ENCODE measurements at regions not wholly inside any gene's neighbourhood (a gene's known extent, or its start where the extent isn't known, plus 50 kb on each side); places are given as distances from the start of the nearest gene placed in this dataset.
"Not testable (repeated sequence)": the region's sequence is repeated elsewhere in the genome, so short reads cannot be mapped to it uniquely, and the experiment has no call there.

- no peak for DNase-seq (ENCODE audit: extremely low read depth in 1 of 11, low read depth in 9 of 11, low spot score in 4 of 11)
Observed at GRCh38 chr2:142315346-142315745, 184.5 kb upstream of the LRP1B start.

DNA sequence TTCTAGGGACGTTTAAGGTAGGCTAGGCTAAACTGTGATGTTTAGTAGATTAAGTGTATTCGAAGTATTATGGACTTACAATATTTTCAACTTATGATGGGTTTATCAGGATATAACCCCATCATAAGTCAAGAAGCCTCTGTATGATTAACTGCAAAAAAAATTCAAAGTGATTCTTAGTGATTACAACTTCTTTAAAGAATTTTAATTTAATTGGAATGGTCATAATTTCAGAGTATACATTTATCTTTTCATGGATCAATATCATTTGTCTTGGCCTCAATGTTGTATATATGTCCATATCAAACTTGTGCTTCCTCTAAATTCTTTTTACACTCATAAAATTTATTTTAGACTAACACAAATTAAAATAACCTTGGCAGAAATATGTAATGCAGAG lies 183.3 kb upstream of the LRP1B start:
- DNase-seq (ENCODE audit: extremely low read depth in 1 of 11, low read depth in 9 of 11, low spot score in 4 of 11), result no peak

GRCh38 chr2:142310530-142310929 lies 179.7 kb upstream of the LRP1B start:
- DNase-seq (ENCODE audit: extremely low read depth in 1 of 11, low read depth in 9 of 11, low spot score in 4 of 11), result no peak

GRCh38 chr2:142308744-142309143 lies 177.9 kb upstream of the LRP1B start:
- no peak for DNase-seq (ENCODE audit: extremely low read depth in 1 of 11, low read depth in 9 of 11, low spot score in 4 of 11)

DNA sequence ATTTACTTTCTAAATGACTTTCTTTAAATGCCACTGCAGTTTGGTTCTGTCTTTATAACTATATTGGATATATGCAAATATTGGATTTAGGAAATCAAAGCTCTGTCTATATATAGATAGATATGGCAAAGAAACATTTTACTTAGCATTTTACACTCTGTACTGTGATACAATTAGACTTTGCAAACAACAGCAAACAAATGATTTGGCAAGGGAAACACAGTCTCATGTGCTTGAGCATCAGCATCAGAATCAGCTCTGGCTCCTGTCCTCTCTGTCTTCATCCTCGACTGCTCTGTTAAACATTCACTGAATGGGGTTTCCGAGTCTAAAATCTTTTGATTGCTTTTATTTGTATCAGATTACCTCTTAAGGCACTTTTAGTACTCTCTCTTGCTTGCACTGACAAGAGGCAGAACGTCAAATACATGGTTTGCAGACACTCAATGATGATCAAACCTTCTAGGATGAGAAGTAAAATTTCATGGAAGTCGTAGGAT lies 176.8 kb upstream of the LRP1B start:
- DNase-seq (ENCODE audit: extremely low read depth in 1 of 11, low read depth in 9 of 11, low spot score in 4 of 11), result no peak

DNA sequence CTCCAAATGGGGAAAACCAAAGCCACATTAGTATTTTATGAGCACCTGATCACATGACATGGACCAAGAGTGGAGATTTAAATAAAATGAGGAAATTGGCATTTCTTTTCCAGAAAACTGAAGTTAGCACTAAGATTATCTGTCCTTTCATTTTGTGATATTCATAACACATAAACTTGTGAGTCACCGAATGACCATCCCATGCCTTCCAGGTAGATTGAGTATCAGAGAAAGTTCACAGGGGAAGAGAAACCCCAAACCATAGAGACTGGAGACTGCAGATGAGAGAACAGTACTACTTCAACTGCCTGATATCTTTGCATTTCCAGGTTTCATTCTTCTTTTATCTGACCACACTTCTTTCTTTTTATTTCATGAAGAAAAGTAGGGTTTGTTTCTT lies 176.3 kb upstream of the LRP1B start:
- no peak for DNase-seq (ENCODE audit: extremely low read depth in 1 of 11, low read depth in 9 of 11, low spot score in 4 of 11)

DNA sequence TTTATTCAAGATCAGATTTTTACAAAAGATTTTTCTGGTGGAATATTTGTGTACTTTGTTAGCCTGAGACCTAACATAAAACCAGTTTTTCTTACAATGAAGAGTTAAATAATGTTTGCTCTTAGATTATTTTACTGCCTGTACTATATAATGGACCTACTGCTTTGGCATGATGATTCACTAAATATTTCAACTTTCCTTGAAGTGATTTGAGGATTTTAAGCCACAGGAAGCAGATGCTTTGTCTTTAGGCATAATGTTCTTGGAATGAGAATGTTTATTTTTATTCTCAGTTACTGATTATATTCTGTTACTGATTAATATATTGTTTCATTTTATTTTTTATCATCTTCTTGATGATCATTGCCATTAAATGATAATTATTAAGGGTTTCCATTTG lies 175.3 kb upstream of the LRP1B start:
- DNase-seq (ENCODE audit: extremely low read depth in 1 of 11, low read depth in 9 of 11, low spot score in 4 of 11), result no peak

DNA sequence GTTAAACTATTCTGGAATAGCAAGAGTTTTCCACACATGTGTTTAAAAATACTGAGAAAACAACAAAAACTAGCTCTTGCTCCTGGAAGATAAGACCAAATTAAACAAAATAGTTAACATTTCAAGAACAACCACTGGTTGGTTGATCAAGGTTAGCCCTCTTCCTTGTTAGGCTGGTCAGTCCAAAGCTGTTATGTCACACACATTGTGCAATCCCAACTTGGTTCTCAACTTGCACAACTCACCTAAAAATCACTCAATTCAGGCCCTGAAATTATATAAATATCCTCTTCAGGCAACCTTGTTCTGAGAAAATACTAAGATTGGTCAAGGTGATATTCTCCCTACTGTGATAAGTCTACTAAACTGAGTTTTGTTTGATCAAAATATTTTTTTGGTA lies 169.7 kb upstream of the LRP1B start:
- no peak for DNase-seq (ENCODE audit: extremely low read depth in 1 of 11, low read depth in 9 of 11, low spot score in 4 of 11)

DNA sequence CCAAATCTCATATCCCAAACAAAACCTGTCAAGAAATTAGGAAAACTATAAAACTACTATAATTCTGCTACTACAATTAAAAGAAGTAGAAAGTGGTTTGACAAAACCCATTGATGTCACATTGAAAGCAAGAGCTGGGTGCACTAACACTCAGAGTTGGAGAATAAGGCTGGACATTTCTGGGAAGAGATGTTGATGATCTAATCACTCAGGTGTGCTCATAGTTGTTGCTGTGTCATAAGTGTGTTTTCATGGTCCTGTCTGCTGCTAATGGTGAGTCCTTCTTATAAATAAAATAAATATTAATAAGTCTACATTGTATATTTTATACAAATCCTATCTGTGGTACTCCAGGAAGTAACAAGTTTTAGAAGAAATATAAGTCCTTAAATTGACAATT lies 168.2 kb upstream of the LRP1B start:
- DNase-seq (ENCODE audit: extremely low read depth in 1 of 11, low read depth in 9 of 11, low spot score in 4 of 11), result no peak

DNA sequence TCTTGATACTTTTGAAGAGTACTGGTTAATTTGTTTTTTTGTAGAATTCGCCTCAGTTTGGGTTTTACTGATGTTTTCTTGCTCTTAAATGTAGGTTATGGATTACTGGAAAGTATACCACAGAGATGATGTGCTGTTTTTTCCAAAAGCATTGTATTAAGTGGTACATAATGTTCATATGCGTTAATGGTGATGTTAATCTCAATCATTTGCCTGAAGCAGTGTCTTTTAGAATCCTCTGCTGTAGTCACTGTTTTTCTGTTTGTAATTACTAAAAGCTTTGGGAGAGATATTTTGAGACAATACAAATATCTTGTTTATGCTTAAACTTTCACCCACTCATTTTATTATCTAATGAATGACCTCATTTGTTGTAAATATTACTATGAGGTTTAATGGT lies 163.4 kb upstream of the LRP1B start:
- no peak for DNase-seq (ENCODE audit: extremely low read depth in 1 of 11, low read depth in 9 of 11, low spot score in 4 of 11)

DNA sequence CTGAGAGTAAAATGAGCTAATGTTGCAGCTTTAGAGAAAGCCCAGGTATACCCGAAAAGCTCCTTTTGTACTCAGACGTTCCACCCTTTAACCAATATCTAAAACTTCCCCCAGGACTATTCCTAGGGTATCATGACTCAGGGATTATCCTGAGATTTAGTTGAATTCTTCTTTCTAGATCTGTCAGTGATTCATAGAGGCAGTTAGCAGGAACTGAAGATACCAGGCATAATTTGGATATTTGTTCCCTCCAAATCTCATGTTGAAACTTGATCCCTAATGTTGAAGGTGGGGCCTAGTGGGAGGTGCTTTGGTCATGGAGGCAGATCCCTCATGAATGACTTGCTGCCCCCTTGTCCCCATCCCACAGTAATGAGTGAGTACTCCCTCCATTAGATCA lies 161.2 kb upstream of the LRP1B start:
- no peak for DNase-seq (ENCODE audit: extremely low read depth in 1 of 11, low read depth in 9 of 11, low spot score in 4 of 11)

DNA sequence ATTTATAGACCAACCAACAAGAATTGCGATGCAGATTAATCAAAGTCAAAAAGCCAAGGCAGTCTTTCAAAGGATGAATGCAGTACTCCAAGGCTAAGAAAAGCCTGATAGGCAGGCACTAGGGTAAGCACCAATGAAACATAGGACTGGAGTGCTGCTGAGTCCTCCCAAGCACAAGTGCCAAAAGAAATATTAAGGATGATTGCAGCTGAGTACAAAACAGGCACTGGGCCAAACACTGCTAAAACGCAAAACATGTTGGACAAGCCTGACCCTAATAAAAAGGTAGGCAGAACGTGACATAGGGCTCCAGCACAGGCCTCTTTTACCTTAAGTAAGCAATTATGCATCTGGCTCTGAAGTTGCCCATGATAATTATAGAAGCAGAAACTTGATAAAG lies 160.1 kb upstream of the LRP1B start:
- no peak for DNase-seq (ENCODE audit: extremely low read depth in 1 of 11, low read depth in 9 of 11, low spot score in 4 of 11)

GRCh38 chr2:142286618-142287017 lies 155.8 kb upstream of the LRP1B start:
- no peak for DNase-seq (ENCODE audit: extremely low read depth in 1 of 11, low read depth in 9 of 11, low spot score in 4 of 11)

DNA sequence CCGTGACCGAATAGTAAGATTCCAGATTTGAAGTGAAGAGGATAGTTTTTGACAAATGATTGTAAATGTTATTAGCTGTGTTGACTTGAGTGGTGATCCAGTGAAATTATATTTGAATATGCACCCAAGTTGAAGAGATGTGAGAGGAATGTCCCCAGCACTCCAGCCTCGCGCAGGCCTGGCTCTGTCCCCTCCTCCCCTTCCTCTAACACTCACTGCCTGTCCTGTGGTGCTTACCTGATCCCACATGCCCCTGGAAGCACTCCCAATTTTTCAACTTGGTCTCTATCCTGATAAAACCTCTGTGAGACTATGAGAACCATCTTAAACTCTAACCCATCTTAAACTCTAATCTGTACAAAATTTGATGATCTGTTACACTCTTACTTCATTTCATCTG lies 154.7 kb upstream of the LRP1B start:
- DNase-seq (ENCODE audit: extremely low read depth in 1 of 11, low read depth in 9 of 11, low spot score in 4 of 11), result no peak

- not testable (repeated sequence) for DNase-seq (ENCODE audit: extremely low read depth in 1 of 11, low read depth in 9 of 11, low spot score in 4 of 11)
Observed at GRCh38 chr2:142284336-142284735, 153.5 kb upstream of the LRP1B start.

- DNase-seq (ENCODE audit: extremely low read depth in 1 of 11, low read depth in 9 of 11, low spot score in 4 of 11), result no peak
Observed at GRCh38 chr2:142280831-142281230, 150.0 kb upstream of the LRP1B start.

DNA sequence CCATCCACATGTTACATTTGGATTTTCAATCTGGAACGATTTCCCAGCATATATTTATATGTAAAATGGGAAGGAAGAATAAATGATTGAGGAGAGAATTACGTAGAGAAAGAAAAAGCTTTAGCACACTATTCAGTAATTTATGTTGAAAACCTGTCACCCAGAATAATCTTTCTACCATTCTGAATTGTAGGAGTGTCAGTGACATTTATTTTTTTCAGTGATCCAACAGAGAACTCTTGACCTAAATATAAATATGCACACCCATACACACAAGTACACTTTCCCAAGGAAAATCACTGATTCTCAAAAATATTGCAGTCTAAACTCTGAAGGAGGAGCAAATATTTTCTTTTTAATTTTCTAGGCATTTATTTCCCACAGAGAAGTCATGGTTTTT lies 140.2 kb upstream of the LRP1B start:
- no peak for DNase-seq (ENCODE audit: extremely low read depth in 1 of 11, low read depth in 9 of 11, low spot score in 4 of 11)

GRCh38 chr2:142270291-142270690 lies 139.5 kb upstream of the LRP1B start:
- no peak for DNase-seq (ENCODE audit: extremely low read depth in 1 of 11, low read depth in 9 of 11, low spot score in 4 of 11)

GRCh38 chr2:142259356-142259755 lies 128.5 kb upstream of the LRP1B start:
- no peak for DNase-seq (ENCODE audit: extremely low read depth in 1 of 11, low read depth in 9 of 11, low spot score in 4 of 11)

GRCh38 chr2:142254031-142254430 lies 123.2 kb upstream of the LRP1B start:
- DNase-seq (ENCODE audit: extremely low read depth in 1 of 11, low read depth in 9 of 11, low spot score in 4 of 11), result no peak

DNA sequence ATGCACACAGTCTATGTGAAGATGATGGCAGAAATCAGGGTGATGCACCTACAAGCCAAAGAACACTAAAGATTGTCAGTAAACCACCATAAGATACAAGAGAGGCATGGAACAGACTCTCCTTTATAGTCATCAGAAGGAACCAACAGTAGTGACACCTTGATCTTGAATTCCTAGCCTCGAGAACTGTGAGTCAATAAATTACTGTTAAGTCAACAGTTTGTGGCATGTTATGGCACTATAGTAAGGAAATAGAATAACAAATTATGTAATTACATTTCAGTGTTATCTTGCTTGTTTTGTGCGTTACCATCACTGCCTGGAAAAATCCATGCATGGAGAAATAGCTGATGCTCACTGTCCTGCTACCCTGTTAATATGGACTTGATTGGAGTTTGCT lies 110.2 kb upstream of the LRP1B start:
- DNase-seq (ENCODE audit: extremely low read depth in 1 of 11, low read depth in 9 of 11, low spot score in 4 of 11), result no peak

- no peak for DNase-seq (ENCODE audit: extremely low read depth in 1 of 11, low read depth in 9 of 11, low spot score in 4 of 11)
Observed at GRCh38 chr2:142236181-142236580, 105.4 kb upstream of the LRP1B start.

All from renal cortex interstitium (tissue), 11 donors.